BJ (cell line): ENCODE measurements at regions not wholly inside any gene's neighbourhood (a gene's known extent, or its start where the extent isn't known, plus 50 kb on each side); places are given as distances from the start of the nearest gene placed in this dataset. TPM values are rescaled to one million over a fixed set of nuclear protein-coding genes. Genes with fewer than 3 reads are reported as not detected.

Experiments used
- CTCF ChIA-PET: fragments of 350-600 bp; formaldehyde crosslinking; extraction: SDS; loops from one replicate; lab custom pipeline; 2021; ENCODE audit warnings: antibody characterized with exemption, inconsistent platforms; lab: Yijun Ruan, JAX
- POLR2A ChIA-PET: fragments of 300-600 bp; sonication (Branson Sonifier 250); formaldehyde crosslinking; extraction: SDS; loops from one replicate; lab custom pipeline; 2021; ENCODE audit warnings: antibody characterized with exemption; lab: Charles Lee
- DNase-seq: peaks from one replicate; pipeline ENCODE4 v3.0.0-alpha.2; 2011; ENCODE audit warnings: low read depth
- H3K27me3 ChIP-seq: 2 replicates; pipeline ENCODE4 v1.6.0; 2011; ENCODE audit warnings: low read length; ENCODE audit not compliant: control insufficient read depth, insufficient read depth
- H3K36me3 ChIP-seq: 2 replicates; pipeline ENCODE4 v1.5.1; 2011; ENCODE audit warnings: low read length; ENCODE audit not compliant: control insufficient read depth, insufficient read depth
- H3K4me3 ChIP-seq: 2 replicates; pipeline ENCODE4 v1.5.1; 2011; ENCODE audit warnings: low read depth, mild to moderate bottlenecking, control low read depth, low read length
- CTCF ChIP-seq: IDR thresholded peaks from 2 replicates; pipeline ENCODE4 v1.5.1; 2011; ENCODE audit warnings: low read depth, mild to moderate bottlenecking, control low read depth, inconsistent platforms, low read length, moderate library complexity; ENCODE audit not compliant: insufficient read depth
- small RNA-seq: library from RNA; depleted of rRNA; stranded (forward); fragments of <200 nt; gene quantifications from one replicate; pipeline ENCODE3, GENCODE V24; 2012; ENCODE audit warnings: low replicate concordance, low read depth; ENCODE audit not compliant: insufficient read length

GRCh38 chr3:98956008-98956407, 54.5 kb upstream of the DCBLD2 start:
- no peak for TF ChIP-seq CTCF
- ChIA-PET CTCF (interaction anchor here (1.8 kb wide), 1 partner anchor 9 kb away, joined by 3 read pairs; no protein-coding TSS in a partner anchor), POLR2A (no interaction called here)
- no peak for DNase-seq
- no peak overlapping the region for H3K4me3 ChIP-seq
- no peaks in the 10 kb centered on the region for H3K27me3 ChIP-seq
- no peaks in the 10 kb centered on the region for H3K36me3 ChIP-seq

GRCh38 chr3:98954791-98955604, 53.5 kb upstream of the DCBLD2 start:
- Histone ChIP-seq H3K36me3 (no peaks in the 10 kb centered on the region), H3K27me3 (no peaks in the 10 kb centered on the region), H3K4me3 (no peak overlapping the region)
- CTCF ChIA-PET, result interaction anchor here (1.5 to 1.8 kb wide), 2 partner anchors 8 to 138 kb away, joined by 3 to 6 read pairs; no protein-coding TSS in a partner anchor
- POLR2A ChIA-PET, result no interaction called here
- peak; percentile 32 for DNase-seq
- no peak for TF ChIP-seq CTCF

- POLR2A ChIA-PET, result no interaction called here
- no peak for TF ChIP-seq CTCF
These were observed 52.7 kb upstream of the DCBLD2 start for GRCh38 chr3:98954242-98954641.

GRCh38 chr3:98952404-98952803, 50.9 kb upstream of the DCBLD2 start:
- H3K4me3 ChIP-seq, result no peak overlapping the region
- no peaks in the 10 kb centered on the region for H3K36me3 ChIP-seq
- ChIA-PET POLR2A (no interaction called here), CTCF (interaction anchor here (0.9 to 1.5 kb wide), 4 partner anchors 19 to 350 kb away, joined by 3 read pairs; no protein-coding TSS in a partner anchor)
- no peak for TF ChIP-seq CTCF
- DNase-seq, result no peak
- no peaks in the 10 kb centered on the region for H3K27me3 ChIP-seq

More at GRCh38 chr3:98954242-98954641, 52.7 kb upstream of the DCBLD2 start:
- H3K27me3 ChIP-seq, result no peaks in the 10 kb centered on the region
- CTCF ChIA-PET, result interaction anchor here (1.5 kb wide), 1 partner anchor 137 kb away, joined by 6 read pairs; no protein-coding TSS in a partner anchor
- H3K36me3 ChIP-seq, result no peaks in the 10 kb centered on the region
- no peak overlapping the region for H3K4me3 ChIP-seq
- DNase-seq, result peak; percentile 54

Small RNA genes in the stretch of these regions (small RNA-seq; reads per million reads assigned to genes)
- not detected for gene AC107297.1
- not detected for gene RF00066
